HK-2 (cell line): ENCODE measurements at regions not wholly inside any gene's neighbourhood (a gene's known extent, or its start where the extent isn't known, plus 50 kb on each side); places are given as distances from the start of the nearest gene placed in this dataset.

ENCODE experiments used
- DNase-seq: peaks from one replicate; pipeline ENCODE4 v3.0.0-alpha.2; 2018; ENCODE audit not compliant: unreplicated experiment

DNA sequence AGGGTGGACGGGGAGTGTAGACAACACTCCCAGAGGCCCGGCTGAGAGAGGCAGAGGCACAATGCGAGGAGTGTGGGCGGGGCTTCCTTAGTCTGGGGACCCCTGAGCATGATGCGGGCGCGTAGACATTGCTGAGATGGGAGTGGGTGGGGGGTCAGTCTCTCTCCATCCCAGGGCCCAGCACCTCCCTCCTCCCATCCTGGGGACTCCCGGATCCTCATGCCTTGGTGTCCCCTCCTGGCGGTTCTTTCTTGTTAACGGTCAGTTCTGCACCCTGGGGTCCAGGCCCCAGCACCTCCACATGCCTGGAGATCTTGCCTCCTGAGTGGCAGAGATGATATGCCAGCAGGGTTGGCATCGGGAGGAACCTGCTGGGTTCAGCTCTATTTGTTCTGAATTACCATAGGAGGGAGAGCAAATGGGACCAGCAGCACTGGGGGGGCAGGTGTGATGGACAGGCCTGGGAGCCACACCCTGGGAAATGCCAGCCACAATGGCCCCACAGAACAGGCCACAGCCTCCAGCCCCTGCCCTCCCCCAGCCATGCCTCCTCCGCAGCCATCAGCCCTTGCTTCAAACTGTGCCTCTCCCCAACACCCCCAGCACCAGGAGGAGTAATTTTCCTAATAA lies 55.7 kb downstream of the RTL6 start:
- no peak for DNase-seq

DNA sequence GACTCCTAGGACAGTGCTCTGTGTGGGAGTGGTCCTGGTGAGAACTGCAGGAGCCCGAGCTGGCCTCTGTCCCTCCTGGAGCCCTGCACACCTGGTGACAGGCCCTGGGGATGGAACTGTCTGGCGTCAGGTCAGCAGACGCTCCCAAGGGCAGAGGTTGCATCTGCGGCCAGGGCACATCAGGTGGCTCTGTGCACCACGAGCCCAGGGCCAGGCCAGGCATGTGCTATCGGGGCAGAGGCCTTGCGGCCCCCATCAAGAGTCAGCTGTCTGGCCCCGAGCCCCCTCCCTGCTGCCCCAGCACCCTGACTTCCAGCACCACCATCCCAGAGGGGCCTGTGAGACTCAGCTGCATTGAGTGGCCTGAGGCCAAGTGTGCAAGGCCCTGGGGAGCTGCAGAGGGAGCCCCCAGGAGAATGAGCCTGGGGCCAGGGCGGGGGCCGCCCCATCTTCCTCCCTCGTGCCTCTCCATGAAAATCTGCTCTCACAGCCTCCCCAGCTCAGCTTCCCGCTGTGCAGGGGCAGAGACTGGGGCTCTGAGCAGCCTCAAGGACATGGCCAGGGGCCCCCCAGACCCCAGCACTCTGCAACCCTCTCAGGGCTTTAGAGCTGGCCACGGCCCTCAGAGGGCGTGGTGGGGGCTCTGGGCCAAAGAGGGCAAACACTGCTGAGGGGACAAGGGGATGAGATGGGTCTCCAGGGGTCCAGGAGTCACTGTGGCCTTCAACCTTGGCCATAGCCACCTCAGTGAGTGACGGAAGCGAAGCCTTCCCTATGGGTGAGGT lies 56.4 kb downstream of the RTL6 start:
- no peak for DNase-seq

DNA sequence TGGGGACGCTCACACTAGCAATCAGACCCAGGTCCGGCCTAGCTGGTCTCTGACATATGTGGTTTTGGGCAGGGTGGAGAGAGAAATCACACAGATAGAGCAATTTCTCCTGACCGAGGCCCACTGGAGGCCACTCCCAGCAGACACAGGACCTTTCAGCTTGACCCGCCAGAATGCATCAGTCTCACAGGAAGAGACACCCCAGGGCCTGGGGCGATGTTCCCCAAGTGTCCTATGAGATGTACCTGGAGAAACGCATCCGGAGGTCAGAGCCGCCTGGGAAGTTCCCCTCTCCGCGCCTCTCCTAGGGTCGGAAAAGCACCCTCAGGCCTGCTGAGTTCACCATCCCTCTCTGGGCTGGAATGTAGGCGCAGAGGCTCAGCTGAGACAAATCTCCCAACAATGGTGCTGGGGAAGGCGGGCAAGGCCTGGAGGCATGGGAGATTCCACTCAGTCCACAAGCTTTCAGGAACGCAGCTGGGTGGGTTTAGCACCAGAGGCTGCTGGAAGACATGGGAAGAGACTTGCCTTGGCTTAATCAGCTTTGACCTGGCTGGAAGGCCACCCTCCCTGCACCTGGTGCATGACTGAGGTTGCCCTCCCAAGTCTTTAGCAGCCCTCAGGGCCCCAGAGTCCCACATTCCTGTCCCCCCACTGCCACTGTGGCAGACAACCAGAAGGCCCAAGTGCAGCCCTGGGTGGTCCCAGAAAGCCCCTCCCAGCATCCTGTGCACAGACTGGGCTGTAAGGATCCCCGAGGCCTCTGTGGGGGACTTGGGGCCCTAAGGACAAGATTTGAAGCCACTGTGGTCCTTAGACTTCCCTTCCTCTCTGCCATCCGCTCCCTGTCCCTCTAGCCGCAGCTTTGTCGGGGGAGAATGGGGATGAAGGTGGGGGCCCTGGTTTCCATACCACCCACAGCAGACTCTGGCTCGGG lies 57.5 kb downstream of the RTL6 start:
- no peak for DNase-seq

DNA sequence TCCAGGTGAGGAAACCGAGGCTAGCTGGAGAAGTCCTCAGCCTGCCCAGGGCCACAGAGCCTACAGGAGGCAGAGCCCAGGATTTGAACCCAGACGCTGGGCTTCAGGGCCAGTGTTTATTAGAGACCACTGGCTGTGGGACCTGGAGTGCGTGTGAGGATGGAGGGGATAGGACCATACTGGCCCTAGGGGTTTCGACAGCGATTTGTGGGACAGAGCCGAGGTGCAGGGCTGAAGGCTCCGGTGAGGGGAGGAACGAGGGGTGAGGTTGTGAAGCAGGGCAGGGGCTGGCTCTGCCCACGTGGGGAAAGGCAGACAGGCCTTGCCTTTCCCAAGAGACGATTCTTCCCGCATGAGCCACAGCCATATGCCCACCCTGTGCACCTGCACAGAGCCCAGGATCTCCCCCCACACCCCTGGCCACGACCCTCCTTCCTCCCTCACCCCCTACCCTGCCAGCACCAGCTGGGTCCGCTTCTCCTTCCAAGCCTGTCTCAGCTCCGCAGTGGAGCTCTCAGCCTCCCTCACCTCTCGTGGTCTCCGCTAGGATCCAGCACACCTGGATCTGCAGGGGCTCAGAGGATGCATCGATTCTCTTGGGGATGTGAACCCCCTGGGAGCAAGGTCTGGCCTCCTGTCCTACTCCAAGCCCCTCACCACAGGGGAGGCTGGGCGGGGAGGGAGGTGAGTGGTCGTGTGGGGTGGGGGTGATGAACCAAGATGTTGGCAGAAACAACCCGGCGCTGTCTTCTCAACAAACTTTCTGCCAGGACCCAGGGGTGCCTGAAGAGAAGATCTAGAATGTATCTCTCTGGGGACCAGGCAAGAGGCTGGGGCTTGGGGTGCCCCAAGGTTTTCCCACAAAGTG lies 58.4 kb downstream of the RTL6 start:
- DNase-seq, result no peak

DNA sequence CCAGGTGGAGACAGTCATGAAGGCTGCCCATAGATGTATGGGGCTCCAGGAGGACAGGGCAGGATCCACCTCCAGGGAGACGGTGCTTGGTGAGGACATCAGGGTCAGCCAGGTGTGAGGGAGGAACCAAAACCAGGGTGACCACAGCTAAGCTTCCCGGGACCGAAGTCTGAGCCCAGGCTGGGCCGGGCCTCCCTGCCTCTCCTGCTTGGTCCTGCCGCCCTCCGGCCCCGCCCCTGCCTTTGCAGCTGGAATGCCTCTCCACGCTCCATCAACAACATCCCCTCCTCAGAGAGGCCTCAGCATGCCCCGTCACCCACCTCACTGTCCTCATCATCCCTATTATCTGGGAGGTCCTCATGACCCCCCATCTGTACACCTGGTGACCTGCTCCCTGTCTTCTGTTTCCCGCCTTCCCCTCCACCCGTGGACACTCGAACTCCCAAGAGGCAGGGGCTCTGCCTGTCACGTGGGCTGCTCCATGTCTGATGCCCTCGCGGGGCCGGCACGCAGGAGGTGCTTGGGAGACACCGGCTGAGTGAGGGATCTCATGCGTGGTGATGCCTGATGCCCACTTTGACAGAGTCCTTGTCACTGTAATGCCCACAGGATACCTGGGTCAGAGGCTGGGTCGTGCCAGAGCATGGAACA lies 59.4 kb downstream of the RTL6 start:
- no peak for DNase-seq

DNA sequence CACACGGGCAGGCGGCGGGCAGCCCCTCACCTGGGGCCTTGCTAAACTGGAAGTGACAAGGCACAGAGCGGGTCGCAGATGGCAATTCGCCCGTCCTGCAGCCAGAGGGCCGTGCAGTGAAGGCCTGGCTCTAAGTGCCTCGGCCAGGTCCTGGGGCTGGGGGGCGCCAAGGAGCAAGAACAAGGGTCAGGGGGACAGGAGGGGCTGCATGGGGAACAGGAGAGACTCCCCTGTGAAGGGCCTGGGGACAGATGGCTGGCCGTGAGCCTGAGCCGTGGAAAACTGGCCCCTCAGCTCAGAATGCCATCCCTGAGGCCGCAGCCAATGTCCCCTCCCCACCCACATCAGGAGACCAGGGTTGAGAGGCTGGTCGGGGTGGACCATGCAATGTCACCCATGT lies 60.0 kb downstream of the RTL6 start:
- DNase-seq, result no peak

DNA sequence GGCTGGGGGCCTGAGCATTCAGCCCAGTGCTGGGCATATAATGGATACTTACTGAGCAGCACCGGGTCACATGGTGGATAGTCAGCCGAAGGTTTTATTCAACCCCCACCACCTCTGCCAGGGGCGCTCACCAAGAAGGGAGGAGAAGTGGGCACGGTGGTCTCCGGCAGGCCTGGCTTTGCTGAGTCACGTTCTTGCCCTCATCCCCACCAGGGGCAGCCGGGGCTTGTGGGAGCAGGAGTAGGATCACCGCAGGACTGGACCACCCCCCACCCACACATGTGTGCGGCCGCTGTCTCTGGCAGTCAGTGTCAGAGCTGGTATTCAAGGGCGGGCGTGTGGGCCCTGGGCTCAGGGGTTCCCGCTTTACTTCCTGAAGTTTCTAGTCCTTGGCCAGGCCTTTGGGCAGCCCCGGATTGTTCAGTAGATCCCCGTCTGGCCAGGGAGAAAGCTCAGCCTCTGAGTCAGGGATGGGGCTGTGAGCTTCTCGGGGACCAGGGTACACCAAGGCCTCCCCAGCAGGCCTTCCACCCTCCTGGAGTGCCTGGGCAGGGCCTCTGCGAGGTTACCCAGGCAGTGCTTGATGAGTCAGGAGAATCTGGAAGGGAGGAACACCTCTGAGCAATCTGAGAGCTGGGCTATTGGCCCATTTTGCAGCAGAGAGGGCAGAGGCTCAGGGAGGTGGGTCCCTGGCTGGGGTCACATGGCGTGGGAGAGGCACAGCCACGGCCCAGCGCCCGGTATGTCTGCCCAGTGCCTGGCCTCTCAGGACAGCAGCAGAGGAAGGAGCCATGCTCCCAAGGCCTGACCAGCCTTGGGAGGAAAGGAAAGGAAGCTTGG lies 60.6 kb downstream of the RTL6 start:
- DNase-seq, result peak; percentile 35

DNA sequence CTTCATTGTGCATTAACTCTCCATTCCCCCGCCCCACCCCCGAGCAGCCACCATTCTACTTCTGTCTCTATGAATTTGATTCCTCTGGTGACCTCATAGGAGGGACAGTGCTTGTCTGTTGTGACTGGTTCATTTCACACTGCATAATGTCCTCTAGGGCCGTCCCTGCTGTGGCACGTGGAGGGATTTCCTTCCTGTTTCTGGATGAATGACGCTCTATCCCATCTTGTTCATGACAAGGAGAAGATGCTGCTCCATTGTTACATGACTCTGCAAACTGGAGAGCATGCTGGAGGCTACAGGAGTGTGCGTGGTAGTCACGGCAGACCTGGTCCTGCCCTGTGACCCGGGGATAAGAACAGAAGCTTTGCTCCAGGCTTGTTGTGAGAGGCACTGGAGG lies 61.3 kb downstream of the RTL6 start:
- no peak for DNase-seq

DNA sequence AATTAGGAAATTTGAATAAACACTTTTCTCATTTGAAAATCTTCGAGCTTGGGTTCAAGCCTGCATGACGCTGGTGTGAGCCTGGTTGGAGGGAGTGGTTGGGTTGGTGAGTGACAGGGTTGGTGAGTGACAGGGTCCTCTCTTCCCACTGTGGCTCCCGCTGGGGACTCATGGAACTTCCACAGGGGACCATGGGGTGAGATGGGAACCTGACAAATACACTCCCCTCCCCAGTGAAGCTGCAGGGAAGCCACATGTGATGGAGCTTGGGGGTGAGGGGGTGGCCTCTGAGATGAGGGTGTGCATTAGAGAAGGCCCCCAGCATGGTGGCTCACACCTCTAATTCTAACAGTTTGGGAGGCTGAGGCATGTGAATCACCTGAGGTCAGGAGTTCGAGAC lies 66.8 kb downstream of the RTL6 start:
- no peak for DNase-seq

DNA sequence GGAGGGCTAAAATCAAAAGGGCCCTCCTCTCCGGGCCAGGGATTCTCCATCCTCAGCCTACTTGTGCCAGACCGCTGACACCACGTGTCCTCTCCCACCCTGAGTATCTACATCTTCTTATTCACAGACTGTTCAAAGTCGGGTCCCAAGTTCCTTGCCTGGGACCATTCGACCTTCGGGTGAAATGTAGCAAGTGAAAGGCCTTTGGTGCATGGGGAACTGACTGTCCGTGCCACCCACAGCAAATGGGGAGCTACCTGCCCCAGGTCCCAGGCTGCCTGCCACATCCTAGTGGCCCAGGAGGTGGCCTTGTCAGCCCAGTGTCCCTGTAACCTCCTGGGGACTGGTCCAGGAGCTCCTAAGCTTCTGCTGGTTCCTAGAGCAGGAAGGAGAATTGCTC lies 67.3 kb downstream of the RTL6 start:
- DNase-seq, result no peak

DNA sequence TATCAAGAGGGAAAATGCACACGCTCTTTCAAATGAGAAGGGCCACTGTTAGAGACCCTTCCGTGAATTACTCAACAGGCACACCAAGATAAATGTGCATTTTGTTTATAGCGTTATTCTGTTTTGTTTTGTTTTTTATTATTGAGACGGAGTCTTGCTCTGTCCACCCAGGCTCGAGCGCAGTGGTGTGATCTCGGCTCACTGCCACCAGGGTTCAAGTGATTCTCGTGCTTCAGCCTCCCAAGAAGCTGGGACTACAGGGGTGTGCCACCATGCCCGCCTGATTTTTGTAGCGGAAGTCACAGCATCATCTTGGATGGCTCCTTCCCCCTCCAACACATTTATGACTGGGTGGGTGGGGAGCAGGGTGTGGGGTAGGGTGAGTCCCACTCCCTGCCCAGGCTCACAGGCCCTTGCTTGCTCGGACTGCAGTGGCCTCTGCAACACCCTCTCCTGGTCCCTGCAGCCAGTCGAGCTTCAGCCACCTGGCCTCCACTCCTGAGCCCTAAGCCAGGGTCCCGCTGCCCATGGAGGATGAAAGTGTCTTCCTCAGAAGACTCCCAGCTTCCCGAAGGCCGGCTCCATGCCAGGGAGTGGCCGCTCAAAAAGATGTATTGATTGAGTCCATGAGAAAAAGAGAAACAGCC lies 68.0 kb downstream of the RTL6 start:
- DNase-seq, result no peak

DNA sequence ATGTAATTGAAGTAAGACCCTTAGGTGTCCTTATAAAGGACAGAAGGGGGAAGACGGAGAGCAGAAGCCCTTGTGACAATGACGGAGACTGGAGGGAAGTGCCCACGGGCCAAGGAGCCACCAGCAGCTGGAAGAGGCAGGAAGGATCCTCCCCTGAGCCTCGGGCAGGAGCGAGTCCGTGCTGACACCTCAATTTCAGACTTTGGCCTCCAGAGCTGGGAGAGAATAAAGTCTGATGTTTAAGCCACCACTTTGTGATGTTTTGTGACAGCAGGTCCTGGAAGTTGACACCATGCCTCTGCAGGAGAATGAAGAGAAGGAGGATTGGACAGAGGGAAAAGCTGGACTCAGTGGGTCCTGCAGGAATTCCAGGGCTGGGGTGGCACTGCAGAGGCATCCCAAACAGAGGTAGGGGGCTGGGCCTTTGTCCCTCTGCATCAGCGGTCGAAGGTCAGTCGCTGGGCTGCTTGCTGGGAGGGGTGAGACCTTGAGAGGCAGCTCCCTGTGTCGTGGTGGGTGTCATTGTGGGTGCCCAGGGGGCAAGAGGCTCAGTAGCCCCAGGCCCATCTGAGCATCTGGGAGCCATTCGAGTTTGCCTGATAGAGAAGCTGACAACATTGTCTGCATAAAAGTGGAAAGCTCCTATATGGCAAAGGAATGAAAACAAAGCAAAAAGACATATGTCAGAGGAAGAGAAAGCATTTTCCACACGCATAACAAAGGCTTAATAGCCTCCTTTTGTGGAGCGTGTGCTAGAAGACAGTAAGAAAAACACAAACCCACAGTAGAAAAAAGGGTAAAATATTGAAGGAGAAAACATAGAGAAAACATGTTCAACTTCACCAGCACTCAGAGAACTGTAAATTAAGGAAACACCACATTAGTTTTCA lies 68.8 kb downstream of the RTL6 start:
- DNase-seq, result no peak

DNA sequence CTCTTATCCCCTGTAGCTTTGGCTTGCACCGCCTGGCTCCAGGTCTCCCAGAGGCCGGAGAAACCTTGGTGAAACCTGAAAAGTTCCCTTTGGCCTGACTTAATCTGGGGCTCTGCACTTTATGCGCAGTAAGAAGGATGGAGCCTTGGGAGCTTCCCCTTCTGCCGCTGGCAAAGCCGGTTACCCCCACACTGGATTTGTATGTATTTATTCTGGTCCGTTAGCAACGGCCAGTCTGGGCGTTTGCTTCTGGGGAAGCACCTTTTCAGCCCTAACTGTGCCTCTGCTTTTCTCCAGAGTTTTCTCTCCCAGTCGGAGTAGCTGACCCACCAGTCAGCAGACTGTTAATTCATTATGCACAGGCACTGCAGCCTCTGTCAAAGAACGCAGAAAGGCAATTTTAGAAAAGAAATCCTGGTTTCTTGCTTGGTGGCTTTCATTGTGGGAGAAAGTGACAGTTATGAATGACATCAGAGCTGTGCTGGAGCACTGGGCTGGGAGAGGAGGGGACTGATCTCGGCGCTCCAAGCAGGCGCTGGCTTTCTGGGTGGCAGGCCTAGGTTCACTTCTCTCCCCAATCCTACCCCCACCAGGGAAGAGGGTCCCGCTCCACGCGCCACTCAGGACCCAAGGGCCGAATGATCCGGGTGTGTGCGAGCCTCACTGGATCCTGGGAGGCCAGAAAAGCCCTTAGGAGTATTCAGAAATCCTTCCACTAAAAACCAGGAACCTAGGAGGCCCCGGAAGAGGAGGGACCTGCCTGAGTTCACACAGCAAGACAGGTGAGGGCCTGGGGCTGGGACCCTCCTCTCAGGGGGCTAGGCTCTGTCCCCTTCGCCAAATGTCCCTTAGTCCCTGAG lies 70.2 kb downstream of the RTL6 start:
- no peak for DNase-seq

DNA sequence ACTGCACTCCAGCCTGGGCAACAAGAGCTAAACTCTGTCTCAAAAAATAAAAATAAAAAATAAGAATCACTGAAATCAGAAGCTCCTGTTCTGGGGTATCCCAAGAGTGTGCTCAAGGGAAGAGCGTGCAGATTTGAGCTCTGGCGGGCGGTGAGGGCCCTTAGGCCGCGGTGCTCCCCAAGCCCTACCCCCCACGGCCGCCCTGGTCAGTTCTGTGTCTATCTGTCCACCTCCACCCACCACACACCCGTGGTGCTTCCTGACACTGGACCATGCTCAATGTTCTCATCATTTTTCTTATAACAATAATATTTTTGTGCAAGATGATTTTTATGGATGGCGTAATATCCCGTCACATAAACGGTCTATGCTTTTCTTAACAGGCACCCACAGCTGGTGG lies 71.1 kb downstream of the RTL6 start:
- DNase-seq, result no peak

DNA sequence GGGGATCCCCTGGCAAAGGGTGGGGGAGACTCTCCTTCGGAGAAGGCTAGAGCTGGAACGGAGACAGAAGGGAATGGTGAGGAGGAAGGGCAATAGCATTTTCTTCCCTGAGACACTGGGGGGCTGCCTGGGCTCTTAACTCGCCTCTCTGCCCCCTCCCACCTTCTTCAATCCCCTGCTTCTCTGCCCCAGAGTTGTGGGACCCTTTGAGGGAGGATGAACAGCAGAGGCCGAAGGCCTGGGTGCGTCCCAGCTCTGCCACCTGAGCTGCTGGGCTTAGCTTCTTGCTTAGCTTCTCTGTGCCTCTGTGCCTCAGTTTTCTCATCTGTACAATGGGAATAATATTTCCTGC lies 72.4 kb downstream of the RTL6 start:
- no peak for DNase-seq

DNA sequence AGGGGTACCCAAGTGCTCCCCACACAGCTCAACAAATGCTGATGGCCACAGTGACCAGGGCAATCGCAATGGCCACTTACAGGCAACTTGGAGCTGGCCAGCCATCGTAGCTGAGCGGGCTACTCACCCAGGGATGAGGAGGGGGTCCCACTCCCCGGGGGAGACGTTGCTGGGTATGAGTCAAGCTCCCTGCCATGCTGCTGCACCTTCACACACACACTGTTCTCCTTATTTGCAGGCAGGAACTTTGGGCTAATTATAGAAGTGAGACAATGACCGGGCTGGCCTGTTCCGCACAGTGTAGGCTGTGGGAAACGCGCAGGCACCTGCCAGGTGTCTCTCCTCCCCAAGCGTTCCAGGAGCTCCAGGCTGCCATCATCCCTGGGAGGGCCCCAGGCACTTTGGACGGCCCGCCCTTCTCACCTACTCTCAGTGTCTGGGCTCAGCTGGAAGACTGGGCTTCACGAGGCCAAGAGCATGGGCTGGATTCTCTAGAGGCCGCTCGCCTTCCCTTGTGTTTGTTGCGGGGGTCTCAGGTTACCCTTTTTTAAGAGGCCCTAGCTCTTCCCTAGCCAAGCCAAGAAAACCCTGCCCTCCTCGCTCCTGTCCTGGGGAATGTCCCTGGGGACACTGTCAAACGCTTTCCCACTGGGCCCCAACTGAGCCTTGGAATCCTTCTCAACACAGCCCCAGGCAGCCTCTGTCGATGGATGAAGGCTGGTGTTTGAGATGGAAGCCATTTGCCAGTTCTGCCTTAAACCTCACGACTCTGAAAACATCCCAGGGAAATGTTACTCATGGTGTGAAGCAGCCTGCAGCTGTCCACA lies 73.0 kb downstream of the RTL6 start:
- DNase-seq, result no peak

DNA sequence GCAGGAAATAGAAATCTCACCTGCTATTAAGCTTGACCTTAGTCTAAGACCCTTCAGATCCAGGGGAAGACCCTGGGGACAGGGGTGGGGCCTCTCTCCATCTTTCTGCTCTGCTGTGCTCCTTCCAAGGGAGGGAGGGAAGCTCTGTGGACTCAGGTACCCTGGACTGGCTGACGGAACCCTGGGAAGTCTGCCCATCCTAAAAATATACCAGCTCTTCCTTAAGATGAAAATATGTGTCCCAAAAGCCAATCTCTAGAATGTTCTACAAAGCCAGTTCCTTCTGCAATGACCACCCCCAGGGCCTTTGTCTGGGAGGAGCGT lies 73.7 kb downstream of the RTL6 start:
- no peak for DNase-seq
